MM.1S (cell line): ENCODE measurements at regions not wholly inside any gene's neighbourhood (a gene's known extent, or its start where the extent isn't known, plus 50 kb on each side); places are given as distances from the start of the nearest gene placed in this dataset.
"Not testable (repeated sequence)": the region's sequence is repeated elsewhere in the genome, so short reads cannot be mapped to it uniquely, and the experiment has no call there.

Source experiments
- EZH2phosphoT487 ChIP-seq: fragments of 300-600 bp; sonication (generic); IDR thresholded peaks from 2 replicates; pipeline ENCODE4 v1.6.1; 2018; ENCODE audit warnings: antibody characterized with exemption, low read length
- TF ChIP-seq, protein P1 (sequence below): fragments of 300-600 bp; sonication (generic); IDR thresholded peaks from 2 replicates; pipeline ENCODE4 v1.5.1; 2016; ENCODE audit warnings: antibody characterized with exemption, low read length, mixed read lengths

DNA sequence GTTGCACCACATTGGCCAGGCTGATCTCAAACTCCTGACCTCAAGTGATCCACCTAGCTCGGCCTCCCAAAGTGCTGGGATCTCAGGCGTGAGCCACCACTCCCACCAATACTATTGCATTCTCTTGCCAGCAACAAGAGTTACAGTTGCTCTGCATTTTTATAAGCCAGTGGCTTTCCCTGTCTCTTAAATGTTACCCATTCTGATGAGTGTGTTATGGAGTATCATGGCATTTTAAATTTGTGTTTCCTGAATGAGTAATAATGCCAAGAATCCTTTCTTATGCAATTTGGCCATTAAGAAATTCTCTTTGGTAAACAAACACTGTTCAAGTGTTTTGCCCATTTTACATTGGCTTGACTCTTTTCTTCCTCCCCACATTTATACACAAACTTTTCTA lies 163.0 kb downstream of the PPIAL4G start:
- TF ChIP-seq, protein P1, sequence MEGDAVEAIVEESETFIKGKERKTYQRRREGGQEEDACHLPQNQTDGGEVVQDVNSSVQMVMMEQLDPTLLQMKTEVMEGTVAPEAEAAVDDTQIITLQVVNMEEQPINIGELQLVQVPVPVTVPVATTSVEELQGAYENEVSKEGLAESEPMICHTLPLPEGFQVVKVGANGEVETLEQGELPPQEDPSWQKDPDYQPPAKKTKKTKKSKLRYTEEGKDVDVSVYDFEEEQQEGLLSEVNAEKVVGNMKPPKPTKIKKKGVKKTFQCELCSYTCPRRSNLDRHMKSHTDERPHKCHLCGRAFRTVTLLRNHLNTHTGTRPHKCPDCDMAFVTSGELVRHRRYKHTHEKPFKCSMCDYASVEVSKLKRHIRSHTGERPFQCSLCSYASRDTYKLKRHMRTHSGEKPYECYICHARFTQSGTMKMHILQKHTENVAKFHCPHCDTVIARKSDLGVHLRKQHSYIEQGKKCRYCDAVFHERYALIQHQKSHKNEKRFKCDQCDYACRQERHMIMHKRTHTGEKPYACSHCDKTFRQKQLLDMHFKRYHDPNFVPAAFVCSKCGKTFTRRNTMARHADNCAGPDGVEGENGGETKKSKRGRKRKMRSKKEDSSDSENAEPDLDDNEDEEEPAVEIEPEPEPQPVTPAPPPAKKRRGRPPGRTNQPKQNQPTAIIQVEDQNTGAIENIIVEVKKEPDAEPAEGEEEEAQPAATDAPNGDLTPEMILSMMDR, result not testable (repeated sequence)
- not testable (repeated sequence) for TF ChIP-seq EZH2phosphoT487
